ENCODE measurements at regions not wholly inside any gene's neighbourhood (a gene's known extent, or its start where the extent isn't known, plus 50 kb on each side); places are given as distances from the start of the nearest gene placed in this dataset.

GRCh38 chr6:110558575-110558974 lies 82.2 kb upstream of the SLC22A16 start:
- BruUV-seq (replicated peaks): no TSS peak
- no peak for TF ChIP-seq RERE (CRISPR knock-in tag; IDR thresholded peaks at IDR 0.05; ENCODE audit: borderline replicate concordance)
- no peak for TF ChIP-seq BMI1 (IDR thresholded peaks at IDR 0.05; ENCODE audit: low read length)
- TF ChIP-seq ZKSCAN8 (CRISPR knock-in tag; IDR thresholded peaks at IDR 0.05): no peak
- no peak for TF ChIP-seq KLF1 (tag; IDR thresholded peaks at IDR 0.05)
- TF ChIP-seq ADNP (tag; IDR thresholded peaks at IDR 0.05): no peak
- TF ChIP-seq CREB5 (CRISPR knock-in tag; IDR thresholded peaks at IDR 0.05): no peak
- TF ChIP-seq SMAD3 (CRISPR knock-in tag; conservative IDR thresholded peaks at IDR 0.05): no peak
- TF ChIP-seq TCFL5 (CRISPR knock-in tag; conservative IDR thresholded peaks at IDR 0.05): no peak
- TF ChIP-seq KDM1A (IDR thresholded peaks at IDR 0.05): no peak
- TF ChIP-seq, protein P1, sequence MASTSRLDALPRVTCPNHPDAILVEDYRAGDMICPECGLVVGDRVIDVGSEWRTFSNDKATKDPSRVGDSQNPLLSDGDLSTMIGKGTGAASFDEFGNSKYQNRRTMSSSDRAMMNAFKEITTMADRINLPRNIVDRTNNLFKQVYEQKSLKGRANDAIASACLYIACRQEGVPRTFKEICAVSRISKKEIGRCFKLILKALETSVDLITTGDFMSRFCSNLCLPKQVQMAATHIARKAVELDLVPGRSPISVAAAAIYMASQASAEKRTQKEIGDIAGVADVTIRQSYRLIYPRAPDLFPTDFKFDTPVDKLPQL (IDR thresholded peaks at IDR 0.05; ENCODE audit: extremely low read depth, insufficient read length): no peak
- no peak for TF ChIP-seq ZNF324 (CRISPR knock-in tag; IDR thresholded peaks at IDR 0.05)
- no peak for TF ChIP-seq TEAD2 (tag; IDR thresholded peaks at IDR 0.05)
- Histone ChIP-seq H3K4me1 (replicated peaks in 1 of 2; ENCODE audit: control insufficient read depth in 2 of 2, insufficient read depth in 2 of 2, low read length in 2 of 2) (no peaks in the 10 kb centered on the region), H3K9me3 (replicated peaks; ENCODE audit: control insufficient read depth, insufficient read depth, low read depth, low read length) (no peaks in the 10 kb centered on the region), H3K9ac (ENCODE audit: insufficient read depth in 1 of 2, low read depth in 2 of 2, low read length in 2 of 2) (no peak overlapping the region), H3K4me2 (ENCODE audit: insufficient read depth, low read length) (no peak overlapping the region), H3K27ac (ENCODE audit: extremely low read depth, low read depth, low read length) (no peak overlapping the region), H3K4me3 (no peak overlapping the region), H3K36me3 (ENCODE audit: control insufficient read depth, insufficient read depth, low read length) (no peaks in the 10 kb centered on the region), H3K27me3 (ENCODE audit: control insufficient read depth in 2 of 2, insufficient read depth in 2 of 2, low read length in 2 of 2) (peaks cover 24 to 43% of the 10 kb centered on the region in 2 experiments), H3K9me1 (ENCODE audit: control insufficient read depth, insufficient read depth, low read length) (no peaks in the 10 kb centered on the region), H2AFZ (ENCODE audit: low read depth, low read length) (no peak overlapping the region), H4K20me1 (replicated peaks; ENCODE audit: control insufficient read depth, insufficient read depth, low read length) (no peaks in the 10 kb centered on the region; the same call in 1 of the 2 replicates), H3K79me2 (ENCODE audit: control insufficient read depth, insufficient read depth, low read length) (no peaks in the 10 kb centered on the region)
- in situ Hi-C loops (cut with MboI): no loop called here
- intact Hi-C loops (cut with micrococcal nuclease): no loop called here
- POLR2A ChIA-PET: interaction anchor here (0.6 kb wide), 1 partner anchor 291 kb away, joined by 4 read pairs; no protein-coding TSS in a partner anchor
- WGBS (ENCODE audit: insufficient coverage, low coverage, missing lambda C conversion rate): 0% methylated on average over 5 of the region's 5 CpGs
- no peak for DNase-seq (ENCODE audit: extremely low read depth in 1 of 4, low spot score in 3 of 4)
- no peak for FAIRE-seq
- CTCF ChIA-PET (ENCODE audit: low intra/inter-chr PET ratio): no interaction called here
- ATAC-seq: no peak

All from K562 (cell line).